ENCODE measurements at regions not wholly inside any gene's neighbourhood (a gene's known extent, or its start where the extent isn't known, plus 50 kb on each side); places are given as distances from the start of the nearest gene placed in this dataset.

DNA sequence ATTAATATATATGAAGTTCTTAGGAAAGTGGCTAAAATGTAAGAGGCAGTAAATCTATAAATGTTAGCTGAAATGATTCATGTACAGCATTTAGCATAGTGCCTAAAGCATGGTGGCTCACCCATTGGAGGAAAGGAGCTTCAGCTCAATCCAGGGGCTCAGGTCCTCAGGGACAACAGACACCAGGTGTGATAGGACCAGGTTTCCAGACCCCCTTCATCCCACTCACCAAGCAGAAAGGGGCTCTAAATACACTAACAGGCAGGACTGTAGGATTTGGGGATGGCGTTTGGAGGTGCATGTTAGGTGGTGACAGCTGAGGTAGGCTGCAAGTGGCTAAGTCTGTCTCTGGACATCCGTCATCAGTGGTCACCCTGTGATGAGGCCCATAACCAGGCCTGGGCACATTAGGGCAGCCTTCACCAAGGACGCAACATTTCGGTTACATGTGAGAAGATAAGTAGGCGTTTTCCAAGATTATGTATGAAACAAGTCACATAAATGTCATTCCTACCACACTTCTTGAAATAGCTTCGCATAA lies 233.1 kb downstream of the C1orf94 start:
- H3K4me3 ChIP-seq (ENCODE audit: low read depth, low read length), result no peak overlapping the region
- no peaks in the 10 kb centered on the region for H3K27me3 ChIP-seq

DNA sequence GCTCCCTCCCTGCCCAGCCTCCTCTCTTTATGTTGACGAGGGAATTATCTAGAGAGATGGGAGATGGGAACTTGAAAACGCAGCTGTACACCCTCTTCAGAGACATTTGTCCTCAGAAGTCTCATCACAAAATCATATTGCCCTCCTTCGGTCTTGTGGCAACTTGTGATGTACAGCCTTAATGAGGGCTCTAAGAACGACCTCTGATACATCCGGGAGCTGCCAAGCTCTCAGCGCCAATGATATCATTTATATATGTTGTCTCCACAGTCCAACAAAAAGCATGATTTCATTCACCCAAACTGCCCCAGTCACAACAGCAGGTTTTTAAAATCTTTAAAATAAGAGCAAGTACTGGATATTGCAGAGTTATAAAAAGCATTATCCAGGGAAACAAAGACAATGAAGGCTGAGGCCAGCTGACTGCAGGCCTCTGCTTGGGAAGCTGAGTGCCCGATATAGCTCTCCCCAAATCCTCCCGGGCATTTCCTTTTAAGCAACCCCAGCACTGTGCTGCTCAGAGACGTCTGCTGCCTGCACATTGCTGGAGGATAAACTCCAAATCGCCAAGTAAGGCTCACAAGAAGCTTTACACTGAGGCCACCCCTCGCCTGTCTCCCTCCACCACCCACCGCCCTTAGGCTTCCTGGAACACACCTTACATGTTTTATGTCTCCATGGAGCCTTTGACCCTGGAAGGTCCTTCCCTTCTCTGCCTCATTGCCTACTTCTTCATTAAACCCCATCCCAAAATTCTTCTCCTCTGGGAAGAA lies 236.1 kb downstream of the C1orf94 start:
- DNase-seq, result no peak
- Histone ChIP-seq H3K9me3 (no peaks in the 10 kb centered on the region), H3K4me3 (ENCODE audit: low read depth, low read length) (no peak overlapping the region), H3K36me3 (no peaks in the 10 kb centered on the region), H3K4me1 (no peaks in the 10 kb centered on the region), H3K27me3 (no peaks in the 10 kb centered on the region)
- TF ChIP-seq, protein P1, sequence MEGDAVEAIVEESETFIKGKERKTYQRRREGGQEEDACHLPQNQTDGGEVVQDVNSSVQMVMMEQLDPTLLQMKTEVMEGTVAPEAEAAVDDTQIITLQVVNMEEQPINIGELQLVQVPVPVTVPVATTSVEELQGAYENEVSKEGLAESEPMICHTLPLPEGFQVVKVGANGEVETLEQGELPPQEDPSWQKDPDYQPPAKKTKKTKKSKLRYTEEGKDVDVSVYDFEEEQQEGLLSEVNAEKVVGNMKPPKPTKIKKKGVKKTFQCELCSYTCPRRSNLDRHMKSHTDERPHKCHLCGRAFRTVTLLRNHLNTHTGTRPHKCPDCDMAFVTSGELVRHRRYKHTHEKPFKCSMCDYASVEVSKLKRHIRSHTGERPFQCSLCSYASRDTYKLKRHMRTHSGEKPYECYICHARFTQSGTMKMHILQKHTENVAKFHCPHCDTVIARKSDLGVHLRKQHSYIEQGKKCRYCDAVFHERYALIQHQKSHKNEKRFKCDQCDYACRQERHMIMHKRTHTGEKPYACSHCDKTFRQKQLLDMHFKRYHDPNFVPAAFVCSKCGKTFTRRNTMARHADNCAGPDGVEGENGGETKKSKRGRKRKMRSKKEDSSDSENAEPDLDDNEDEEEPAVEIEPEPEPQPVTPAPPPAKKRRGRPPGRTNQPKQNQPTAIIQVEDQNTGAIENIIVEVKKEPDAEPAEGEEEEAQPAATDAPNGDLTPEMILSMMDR (IDR thresholded peaks at IDR 0.05; ENCODE audit: low read depth, low read length), result no peak

More for the DNA sequence above, 233.1 kb downstream of the C1orf94 start:
- TF ChIP-seq, protein P1 (IDR thresholded peaks at IDR 0.05; ENCODE audit: low read depth, low read length), result no peak
- DNase-seq, result no peak
- Histone ChIP-seq H3K9me3 (no peaks in the 10 kb centered on the region), H3K36me3 (no peaks in the 10 kb centered on the region), H3K4me1 (no peaks in the 10 kb centered on the region)

DNA sequence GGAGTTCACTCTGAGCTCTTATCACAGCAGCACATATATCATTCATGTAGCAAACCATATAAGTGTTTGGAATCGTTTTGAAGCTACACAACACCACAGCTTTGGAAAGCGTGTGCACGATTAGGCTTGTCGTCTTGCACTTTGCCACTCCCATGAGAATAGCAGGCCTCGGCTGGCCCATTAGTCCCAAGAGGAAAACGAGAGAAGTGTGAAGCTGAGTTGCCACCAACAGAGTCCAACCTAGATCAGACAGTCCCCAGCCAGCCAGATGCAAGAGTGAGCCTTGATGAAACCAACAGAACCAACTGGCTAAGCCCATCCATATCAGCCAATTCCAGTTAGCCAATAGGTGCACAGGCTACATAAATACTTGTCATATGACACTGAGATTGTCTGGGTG lies 238.4 kb downstream of the C1orf94 start:
- TF ChIP-seq, protein P1 (IDR thresholded peaks at IDR 0.05; ENCODE audit: low read depth, low read length), result no peak
- Histone ChIP-seq H3K4me1 (no peaks in the 10 kb centered on the region), H3K27me3 (no peaks in the 10 kb centered on the region), H3K4me3 (ENCODE audit: low read depth, low read length) (no peak overlapping the region), H3K9me3 (no peaks in the 10 kb centered on the region), H3K36me3 (no peaks in the 10 kb centered on the region)
- DNase-seq, result no peak

DNA sequence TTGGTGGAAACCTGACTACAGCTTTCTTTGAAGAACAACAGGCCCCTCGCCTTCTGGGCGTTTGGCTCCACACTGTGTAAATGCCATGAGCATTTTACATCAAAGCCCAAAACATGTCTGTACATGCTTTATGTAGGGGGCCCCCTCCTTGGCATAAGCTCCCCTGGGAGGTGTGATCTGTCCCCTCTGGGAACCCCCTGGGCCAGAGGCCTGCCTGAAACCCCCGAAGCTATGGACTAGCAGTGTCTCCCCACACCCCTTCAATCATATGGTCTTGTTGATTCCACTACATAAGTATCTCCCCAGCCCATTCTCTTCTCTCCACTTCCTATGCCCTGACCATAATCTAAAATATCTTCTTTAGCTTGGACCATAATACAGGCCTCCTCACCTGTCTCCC lies 241.5 kb downstream of the C1orf94 start:
- Histone ChIP-seq H3K27me3 (no peaks in the 10 kb centered on the region), H3K9me3 (no peaks in the 10 kb centered on the region), H3K36me3 (no peaks in the 10 kb centered on the region), H3K4me1 (no peaks in the 10 kb centered on the region), H3K4me3 (ENCODE audit: low read depth, low read length) (no peak overlapping the region)
- no peak for DNase-seq
- TF ChIP-seq, protein P1 (IDR thresholded peaks at IDR 0.05; ENCODE audit: low read depth, low read length), result no peak

DNA sequence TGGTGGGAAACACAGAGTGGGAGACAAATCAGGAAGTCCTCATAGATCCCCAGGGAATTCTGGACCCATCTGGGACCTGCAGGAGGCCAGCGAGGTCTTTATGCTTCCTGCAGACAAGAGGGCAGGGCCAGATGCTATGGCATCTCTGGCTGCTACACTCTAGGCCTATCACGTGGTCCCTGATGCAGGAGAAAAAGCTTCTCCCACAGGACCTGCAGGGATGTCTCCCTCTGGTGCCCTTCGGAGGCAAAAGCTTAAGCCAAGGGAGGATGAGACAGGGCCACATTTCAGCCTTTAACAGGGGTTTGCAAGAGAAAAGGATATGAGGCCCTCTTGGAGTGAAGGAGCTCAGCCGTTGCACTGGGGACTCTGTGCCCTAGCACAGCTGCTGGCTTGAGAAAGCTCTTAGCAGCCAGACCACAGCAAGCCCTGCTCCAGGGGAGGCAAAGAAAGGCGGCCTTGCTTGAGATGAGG lies 243.0 kb downstream of the C1orf94 start:
- no peak for DNase-seq
- H3K4me1 ChIP-seq, result no peaks in the 10 kb centered on the region
- H3K27me3 ChIP-seq, result no peaks in the 10 kb centered on the region
- TF ChIP-seq, protein P1 (IDR thresholded peaks at IDR 0.05; ENCODE audit: low read depth, low read length), result no peak
- no peaks in the 10 kb centered on the region for H3K9me3 ChIP-seq
- H3K4me3 ChIP-seq (ENCODE audit: low read depth, low read length), result no peak overlapping the region
- H3K36me3 ChIP-seq, result no peaks in the 10 kb centered on the region

DNA sequence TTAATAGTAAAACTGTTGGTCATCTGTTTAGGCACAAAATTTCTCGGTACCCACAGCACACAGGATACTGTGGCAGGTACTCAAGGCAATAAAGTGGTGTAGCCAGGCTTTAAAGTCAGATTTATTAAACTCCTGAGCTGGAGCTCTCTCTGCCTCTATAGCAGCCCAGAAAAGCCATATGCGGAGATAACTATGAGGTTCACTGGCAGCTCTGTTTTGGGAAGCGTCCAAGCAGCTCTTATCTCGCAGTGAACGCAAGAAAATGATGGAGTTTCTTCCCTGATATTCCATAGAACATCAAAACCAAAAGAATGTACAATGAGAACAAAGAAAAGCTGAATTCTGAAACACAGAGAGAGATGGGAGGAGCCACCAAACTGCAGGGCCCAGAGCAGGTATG lies 248.3 kb downstream of the C1orf94 start:
- Histone ChIP-seq H3K4me1 (no peaks in the 10 kb centered on the region), H3K36me3 (no peaks in the 10 kb centered on the region), H3K4me3 (ENCODE audit: low read depth, low read length) (no peak overlapping the region), H3K27me3 (no peaks in the 10 kb centered on the region), H3K9me3 (no peaks in the 10 kb centered on the region)
- TF ChIP-seq, protein P1 (IDR thresholded peaks at IDR 0.05; ENCODE audit: low read depth, low read length), result no peak
- no peak for DNase-seq

Measured in BE2C (cell line).